ENCODE measurements at regions not wholly inside any gene's neighbourhood (a gene's known extent, or its start where the extent isn't known, plus 50 kb on each side); places are given as distances from the start of the nearest gene placed in this dataset.

DNA sequence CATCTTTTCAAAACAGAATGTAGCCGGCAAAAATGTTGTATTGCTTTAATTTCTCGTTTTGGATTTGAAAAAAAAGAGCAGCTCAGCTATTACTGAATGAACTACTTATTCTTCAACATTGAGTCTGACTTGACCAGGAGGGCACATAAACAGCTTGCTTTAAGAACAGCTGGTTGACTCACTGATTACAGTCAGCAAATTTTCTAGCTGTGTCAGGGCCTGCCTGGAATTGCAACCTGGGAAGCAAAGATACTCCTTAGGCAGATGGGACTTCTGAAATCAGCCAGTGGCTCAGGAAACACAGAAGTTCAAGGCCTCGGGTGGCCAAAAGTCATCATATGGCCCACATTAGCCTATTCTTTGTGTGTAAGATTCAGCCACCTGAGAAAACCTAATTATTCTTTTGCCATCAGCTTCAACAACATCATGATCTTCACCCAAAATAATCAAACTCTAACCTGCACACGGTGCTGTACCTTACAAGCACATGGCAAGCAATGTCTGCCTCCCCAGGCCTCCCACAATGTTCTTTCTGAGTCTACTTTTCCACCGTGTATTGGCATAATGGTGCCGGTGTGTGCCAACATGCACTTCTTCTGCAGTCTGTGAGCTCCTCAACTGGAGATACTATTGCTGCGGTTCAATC, 307.2 kb downstream of the HHIPL2 start:
- DNase-seq (ENCODE audit: low spot score), result peak; percentile 30

DNA sequence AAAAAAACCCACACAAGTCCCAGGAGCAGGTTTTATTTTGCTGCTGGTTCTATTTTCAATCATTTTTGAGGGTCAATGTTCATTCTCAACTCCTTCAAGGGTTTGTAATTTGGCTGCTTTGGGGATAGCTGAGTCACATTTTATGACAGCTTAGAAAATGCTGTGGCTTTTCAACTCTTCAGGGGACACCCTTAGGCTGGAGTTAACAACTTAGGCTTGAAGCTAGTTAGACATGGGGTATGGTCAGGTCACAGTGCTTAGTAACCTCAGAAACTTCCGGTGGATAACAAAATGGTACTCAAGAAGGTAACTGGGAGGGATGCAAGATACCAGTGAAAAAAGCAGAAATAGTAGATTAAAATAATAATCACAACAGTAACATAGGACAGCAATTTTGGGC, 308.8 kb downstream of the HHIPL2 start:
- no peak for DNase-seq (ENCODE audit: low spot score)

DNA sequence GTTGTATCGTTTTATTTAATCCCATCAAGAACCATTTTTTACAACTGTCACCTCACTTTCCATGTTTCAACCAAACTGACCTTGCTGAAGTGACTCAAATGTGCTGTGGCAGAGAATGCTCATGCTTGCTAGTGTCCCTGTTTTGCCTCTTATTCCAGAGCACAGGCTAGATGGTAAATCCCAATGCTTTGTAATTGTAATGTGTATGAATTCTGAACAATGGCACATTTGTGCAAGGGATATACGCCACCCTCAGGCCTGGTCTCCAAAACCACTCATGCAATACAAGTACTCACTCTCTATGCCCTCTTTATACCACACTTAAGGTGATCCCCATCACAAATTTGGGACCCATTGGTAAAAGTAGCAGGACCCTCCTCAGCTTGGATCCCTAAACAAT, 313.6 kb downstream of the HHIPL2 start:
- DNase-seq (ENCODE audit: low spot score), result no peak

DNA sequence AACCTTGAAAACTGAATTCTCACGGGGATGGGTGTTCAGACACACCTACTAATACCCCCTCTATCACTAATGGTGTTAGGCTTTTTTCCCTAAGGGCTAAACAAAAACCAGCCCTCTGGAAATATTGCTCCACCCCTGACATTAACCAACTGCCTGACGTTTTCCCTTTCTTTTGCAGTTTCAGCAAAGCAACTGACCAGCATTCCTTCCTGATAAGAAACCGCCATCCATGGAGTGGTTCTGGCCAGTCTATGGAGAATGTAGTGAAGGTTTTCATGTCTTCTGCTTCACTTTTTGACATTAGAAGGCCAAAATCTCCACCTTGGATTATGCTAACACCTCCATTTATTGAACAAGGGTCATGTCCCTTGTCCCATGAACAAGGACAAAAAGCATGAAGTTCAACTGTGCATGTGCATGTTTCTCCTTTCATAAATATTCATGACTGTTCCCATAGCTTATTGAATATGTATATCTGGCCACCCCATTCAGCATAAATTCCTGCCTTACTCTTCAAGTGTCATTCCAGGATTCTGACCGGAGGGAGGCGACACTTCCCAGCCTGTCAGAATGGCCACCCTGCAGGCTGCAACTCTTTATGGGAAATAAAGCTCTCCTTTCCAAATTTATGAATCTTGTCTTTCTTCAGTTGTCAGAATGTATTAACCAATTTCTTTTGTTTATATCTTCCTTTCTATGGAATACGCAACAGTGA, 314.3 kb downstream of the HHIPL2 start:
- no peak for DNase-seq (ENCODE audit: low spot score)

DNA sequence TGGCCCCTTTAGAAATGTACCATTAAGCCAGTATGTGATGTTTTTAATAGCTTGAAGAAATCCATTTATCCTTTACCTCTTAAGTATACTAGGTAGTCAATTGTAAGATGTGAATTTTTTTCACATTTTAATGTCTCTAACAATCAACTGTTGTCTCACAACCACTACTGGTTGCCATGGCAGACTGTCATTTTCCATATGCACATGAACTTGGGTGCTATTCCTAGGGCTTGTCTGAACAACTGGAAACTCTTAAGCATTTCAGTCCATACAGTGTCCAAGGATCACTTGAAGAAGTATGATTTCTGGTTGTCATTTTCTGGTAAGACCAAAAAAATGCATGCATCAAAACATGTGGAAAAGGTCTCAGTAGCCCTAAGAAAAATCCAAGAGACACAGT, 315.1 kb downstream of the HHIPL2 start:
- DNase-seq (ENCODE audit: low spot score), result no peak

DNA sequence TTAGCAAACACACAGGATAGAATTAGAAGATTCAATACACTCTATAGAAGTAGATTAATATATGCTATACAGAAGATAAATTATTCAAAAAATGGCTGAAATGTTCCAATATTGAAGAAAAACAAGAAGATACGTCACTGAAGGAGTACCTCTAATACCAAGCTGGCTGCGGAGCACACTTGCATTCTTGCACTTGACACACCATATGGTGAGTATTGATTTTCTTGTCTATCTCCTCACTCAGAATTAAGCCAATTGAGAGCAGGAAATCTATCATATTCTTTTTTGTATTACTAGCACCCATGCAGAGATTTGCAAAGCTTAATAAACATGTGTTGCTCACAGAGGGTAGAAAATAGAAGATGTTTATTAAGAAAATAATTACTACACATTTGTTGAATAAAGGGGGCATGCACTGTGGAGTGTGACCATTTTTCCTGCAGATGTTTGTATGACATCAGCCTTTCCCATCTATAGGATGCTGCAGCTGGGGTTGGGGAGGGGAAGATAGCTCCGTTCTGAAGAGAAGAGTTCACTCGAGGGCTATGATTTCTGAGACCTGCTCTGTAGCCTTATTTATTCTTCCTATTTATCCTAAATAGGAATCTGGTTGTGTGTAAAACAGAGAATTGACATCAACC, 318.1 kb downstream of the HHIPL2 start:
- DNase-seq (ENCODE audit: low spot score), result no peak

DNA sequence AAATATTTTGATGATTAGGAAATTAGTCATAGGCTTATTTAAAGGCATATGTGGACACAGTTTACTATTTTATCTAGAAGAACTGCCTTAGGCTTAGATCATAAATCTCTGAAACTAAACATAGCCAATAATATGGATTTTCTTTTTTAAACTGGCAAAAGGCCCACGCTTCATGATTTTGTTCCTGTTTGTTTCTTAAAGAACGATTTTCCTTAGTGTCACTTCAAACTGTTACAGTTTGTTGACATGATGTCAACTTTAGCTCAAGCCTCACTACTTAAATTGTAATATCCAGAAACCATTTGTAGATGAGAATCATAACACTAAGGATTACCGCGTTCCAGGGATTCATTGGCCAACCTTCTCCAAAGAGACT, 322.6 kb downstream of the HHIPL2 start:
- no peak for DNase-seq (ENCODE audit: low spot score)

DNA sequence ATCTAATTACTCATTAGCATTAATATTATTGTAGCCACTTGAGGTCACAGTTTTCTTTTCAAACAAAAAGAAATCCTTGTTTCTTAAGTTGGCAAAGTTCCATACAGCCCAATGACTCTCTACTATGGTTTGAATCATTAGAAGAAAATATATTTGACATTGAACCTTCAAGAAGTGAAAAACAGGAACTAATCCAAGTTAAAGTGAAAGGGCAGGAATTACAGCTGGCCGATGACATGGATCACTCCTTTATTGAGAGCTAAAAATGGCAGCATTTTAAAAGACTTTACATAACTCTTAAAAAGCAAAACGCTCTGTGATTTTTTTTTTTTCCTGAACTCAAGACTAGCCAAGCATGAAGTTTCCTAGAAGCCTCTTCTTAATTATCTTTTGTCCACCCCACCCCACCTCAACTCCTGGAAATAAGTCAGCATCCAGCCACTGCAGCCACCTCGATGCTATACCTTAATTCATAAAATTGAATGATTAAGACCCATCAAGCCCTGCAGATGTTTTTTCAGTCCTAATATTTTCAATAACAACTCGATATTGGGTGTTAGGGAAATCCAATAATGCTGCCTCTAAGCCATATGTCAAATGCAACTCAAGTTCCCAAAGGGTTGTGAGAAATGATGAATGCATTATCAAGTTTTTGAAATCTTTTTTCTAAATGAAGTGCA, 323.1 kb downstream of the HHIPL2 start:
- DNase-seq (ENCODE audit: low spot score), result peak; percentile 46

DNA sequence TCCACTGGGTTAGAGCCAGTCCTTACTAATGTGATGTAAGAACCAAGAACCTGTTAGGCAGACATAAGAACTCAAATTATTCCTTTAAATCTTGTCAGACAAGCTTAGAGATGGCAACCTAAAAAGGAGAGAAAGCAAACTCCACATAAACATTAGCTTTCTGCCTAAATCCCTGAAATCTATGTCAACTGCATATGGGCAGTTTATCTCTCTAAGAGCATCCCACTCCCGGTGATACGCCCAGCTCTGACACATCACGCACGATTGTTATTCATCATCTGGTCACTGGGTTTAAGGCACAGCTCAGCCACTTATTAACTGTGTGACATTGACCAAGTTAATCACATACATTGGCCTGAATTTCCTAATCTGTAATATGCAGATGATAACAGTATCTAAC, 323.7 kb downstream of the HHIPL2 start:
- DNase-seq (ENCODE audit: low spot score), result peak; percentile 49

DNA sequence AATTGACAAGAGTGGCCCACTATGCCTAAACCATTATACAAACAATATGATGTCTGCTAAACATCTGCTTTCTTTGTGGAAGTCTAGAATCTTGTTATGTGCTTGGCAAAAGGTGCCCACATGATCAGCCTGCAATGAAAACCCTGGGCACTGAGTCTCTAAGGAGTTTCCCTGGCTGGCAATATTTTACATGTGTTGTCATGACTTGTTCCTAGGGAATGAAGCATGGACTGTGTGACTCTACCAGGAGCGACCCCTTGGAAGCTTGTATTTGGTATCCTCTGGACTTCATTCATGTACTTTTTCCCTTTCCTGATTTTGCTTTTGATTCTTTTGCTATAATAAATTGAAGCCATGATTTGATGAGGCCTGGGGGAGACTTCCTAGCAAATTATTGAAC, 324.9 kb downstream of the HHIPL2 start:
- peak; percentile 11 for DNase-seq (ENCODE audit: low spot score)

DNA sequence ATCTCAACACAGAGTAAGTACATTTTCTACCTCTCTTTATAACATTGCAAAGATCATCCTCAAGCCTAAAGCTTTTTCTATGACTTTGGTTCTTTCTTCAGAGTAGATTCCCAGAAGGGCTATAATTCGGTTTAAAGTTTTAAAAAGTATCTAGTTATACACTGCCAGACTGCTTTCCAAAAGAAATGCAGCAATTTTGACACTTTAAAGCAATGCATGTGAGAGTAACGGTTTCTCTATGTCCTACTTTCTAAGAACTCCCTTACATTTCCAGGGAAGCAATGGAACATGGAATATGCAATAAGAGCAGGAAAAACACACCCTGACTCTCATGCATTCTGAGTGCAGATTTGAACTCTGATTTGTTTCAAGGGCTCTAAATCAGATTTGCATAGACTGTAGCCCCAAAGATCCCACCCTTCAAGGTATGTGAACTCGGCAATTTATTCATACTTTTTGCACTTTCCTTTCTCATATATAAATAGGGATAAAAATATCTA, 331.6 kb downstream of the HHIPL2 start:
- DNase-seq (ENCODE audit: low spot score), result no peak

DNA sequence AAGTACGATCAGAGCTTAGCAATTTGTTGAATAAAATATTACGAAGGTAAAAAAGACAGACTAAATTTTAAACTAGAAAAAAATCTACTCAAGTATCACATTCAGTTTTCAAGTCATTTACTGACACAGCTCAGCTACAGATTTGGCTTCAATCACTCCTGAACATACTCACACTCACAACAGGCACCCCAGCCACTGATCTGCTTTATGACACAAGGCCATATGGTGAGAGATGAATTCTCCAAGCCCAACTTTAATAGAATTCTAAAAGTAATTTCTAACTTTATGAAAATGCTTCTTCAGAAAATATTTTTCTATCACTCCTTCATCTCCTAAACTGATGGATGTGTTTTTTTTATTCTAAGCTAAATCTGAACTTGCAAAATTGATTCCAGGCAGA, 337.1 kb downstream of the HHIPL2 start:
- DNase-seq (ENCODE audit: low spot score), result no peak

DNA sequence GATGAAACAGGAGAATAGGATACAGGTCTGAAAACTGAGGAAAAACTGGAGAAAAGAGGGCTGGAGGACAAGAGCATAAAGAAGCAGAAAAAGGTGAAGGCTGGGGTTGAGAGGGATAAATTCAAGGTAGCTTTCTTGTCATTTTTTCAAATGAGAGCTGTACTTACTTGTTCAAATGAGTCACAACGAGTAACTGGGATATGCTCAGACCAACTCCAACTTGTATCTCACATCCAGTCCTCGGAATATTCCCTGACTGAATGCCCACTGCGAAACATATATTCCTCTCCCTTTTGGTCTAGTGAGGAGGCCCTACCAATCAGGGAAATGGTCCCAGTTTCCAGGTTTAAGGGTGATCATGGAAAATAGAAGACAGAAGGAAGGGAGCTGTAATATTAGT, 343.4 kb downstream of the HHIPL2 start:
- no peak for DNase-seq (ENCODE audit: low spot score)

DNA sequence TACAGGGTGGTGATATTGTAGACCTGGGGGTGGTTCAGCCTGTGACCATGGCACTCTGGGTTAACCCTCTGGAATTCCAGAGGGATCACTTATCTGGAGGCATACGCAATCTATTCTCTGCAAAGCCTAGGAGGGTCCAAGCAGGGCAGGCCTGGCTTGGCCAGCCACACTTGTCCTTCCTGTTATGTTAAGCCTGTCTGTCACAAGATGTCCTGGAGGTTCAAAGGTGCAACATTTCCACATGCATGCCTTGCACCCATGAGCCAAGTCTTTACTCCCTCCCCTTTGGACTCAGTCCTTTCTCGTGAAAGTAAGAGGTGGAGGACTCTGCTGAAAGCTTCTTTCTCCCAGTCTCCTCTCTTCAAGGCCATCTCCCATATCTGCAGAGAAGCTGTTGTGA, 345.1 kb downstream of the HHIPL2 start:
- no peak for DNase-seq (ENCODE audit: low spot score)

DNA sequence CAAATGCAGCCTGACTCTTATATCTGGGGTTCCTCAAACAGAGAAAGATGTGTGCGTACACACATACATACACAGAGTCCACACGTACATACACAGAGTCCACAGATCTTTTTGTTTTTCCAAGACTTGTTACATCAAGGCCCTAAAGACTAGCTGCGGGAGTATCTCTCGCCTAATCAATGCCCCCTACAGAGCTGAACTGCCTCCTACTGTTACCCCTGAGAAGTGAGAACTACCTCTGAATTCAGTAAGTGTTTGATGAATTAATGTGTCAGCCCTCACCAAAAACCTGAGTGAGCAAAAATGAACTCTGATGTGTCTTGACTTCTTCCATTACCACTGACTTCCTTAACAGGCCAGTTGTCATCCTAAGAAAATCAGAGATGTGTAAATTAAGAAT, 351.2 kb downstream of the HHIPL2 start:
- DNase-seq (ENCODE audit: low spot score), result no peak

DNA sequence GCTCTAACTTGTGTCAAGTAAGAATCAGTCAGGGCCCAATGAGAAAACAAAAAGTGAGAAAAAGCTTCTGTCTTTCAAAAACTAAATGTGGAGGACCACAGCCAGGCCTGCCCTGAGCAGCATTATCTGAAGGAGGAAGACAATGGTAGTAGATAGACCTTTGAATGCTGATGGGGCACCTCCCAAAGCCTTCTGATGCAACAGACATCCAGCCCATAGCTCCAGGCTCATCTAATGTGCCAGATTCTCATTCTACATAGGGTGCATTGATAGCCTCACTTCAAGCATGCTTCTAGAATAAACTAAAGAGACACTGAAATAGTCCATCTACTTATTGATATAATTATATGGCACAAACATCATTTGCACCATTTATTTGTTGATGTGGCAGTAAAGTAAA, 351.6 kb downstream of the HHIPL2 start:
- no peak for DNase-seq (ENCODE audit: low spot score)

DNA sequence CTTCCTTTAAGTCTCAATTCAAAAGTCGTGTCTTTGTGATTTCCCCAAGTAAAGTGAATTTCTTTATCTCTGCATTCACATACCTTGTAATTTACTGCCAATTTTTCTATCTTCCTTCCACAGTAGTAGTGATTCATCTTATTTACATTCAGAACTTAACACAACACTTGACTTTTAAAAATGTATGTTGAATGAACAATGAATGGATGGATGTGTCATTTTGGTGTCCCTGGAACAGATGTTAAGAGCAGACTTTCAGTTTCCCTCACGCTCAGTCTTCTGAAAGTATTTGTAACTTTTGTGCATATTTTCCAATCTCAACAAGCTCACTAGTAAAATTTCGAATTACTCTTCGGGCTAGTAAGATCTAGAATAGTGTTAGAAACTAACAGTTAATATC, 352.0 kb downstream of the HHIPL2 start:
- no peak for DNase-seq (ENCODE audit: low spot score)

DNA sequence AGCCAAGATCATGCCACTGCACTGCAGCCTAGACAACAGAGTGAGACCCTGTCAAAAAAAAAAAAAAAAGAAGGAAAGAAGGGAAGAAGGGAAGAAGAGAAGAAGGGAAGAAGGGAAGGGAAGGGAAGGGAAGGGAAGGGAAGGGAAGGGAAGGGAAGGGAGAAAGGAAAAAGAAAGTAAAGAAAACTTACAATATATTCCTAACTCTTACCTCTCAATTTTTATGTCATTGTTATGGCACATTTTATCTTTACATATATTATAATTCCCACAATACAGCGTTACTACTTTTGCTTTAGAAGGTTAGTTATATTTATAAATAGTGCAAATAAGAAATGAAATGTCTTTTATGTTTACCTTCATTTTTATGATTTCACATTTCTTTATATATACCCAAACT, 358.7 kb downstream of the HHIPL2 start:
- DNase-seq (ENCODE audit: low spot score), result no peak

DNA sequence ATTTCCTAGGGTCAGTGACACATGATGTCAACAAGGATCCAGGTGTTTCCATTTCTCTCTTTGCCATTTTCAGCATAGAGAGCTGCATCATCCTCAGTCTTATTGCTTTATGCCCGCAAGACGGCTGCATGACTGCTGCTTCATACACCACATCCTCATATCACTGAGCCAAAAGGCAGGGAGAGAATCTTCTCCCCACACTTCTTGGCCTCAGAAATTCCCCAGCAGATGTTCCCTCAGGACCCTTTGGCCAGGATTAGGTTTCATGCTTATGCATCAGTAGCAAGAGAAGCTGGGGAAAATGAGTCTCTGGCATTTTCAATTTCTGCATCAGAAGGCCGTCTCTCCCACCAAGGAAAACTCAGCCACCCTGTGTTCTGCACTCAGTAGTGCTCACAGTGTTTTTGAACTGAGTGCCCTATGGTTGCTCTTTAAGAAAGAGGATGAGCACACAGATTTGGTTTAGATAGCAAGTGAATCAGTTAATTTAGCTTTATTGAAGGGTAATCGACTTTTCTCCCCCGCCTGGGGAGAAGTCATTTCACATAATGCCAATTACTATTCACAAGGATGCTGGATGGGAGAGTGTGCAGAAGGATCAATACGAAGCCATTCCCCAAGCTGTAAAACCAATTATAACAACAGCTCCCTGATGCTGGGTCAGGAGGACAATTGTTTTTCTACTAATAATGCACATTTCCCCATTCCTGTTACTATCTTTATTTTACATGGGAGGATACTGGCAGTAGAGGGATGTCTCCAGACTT, 360.2 kb downstream of the HHIPL2 start:
- DNase-seq (ENCODE audit: low spot score), result no peak

DNA sequence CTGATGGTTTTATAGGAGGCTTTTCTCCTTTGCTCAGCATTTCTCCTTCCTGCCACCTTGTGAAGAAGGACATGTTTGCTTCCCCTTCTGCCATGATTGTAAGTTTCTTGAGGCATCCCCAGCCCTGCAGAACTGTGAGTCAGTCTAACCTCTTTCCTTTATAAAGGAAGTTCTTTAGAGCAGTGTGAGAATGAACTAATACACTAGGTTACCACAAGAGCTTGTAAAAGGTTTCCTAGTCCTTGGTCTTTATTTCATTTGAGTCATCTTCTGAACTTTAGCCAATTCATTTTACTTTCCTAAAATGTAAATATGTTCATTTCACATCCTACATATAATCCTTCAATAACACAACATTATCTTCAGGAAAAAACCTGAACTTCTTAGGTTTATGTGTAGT, 365.3 kb downstream of the HHIPL2 start:
- peak; percentile 18 for DNase-seq (ENCODE audit: low spot score)

DNA sequence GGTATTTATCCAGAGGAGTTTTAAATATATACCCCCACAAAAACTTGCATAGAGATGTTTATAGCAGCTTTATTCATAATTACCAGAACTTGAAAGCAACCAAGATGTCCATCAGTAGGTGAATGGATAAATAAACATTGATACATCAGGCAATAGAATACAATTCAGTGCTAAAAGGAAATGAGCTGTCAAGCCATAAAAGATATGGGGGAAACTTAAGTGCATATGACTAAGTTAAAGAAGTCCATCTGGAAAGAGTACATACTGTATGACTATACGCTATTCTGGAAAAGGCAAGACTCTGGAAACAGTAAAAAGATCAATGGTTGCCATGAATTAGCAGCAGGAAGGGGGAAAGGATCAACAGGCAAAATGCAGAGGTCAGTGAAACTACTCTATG, 366.7 kb downstream of the HHIPL2 start:
- no peak for DNase-seq (ENCODE audit: low spot score)

DNA sequence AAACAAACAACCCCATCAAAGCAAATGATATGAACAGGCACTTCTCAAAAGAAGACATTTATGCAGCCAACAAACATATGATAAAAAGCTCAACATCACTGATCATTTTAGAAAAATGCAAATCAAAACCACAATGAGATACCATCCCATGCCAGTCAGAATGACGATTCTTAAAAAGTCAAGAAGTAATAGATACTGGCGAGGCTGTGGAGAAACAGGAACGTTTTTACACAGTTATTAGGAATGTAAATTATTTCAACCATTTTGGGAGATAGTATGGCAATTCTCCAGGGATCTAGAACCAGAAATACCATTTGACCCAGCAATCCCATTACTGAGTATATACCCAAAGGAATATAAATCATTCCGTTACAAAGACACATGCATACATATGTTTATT, 370.4 kb downstream of the HHIPL2 start:
- peak; percentile 34 for DNase-seq (ENCODE audit: low spot score)

All from kidney tubule cell (primary cell).